ENCODE measurements at regions not wholly inside any gene's neighbourhood (a gene's known extent, or its start where the extent isn't known, plus 50 kb on each side); places are given as distances from the start of the nearest gene placed in this dataset.

- TF ChIP-seq POLR2AphosphoS5 (IDR thresholded peaks at IDR 0.05; ENCODE audit: low read depth, low read length), result no peak
- TF ChIP-seq POLR2A (IDR thresholded peaks at IDR 0.05; ENCODE audit: low read depth, low read length), result no peak
- TF ChIP-seq TAF1 (IDR thresholded peaks at IDR 0.05; ENCODE audit: borderline replicate concordance, low read depth, low read length), result no peak
Measured at GRCh38 chr3:14260463-14260862, 81.8 kb downstream of the LSM3 start.
